Endothelial cell of umbilical vein (primary cell): ENCODE measurements at regions not wholly inside any gene's neighbourhood (a gene's known extent, or its start where the extent isn't known, plus 50 kb on each side); places are given as distances from the start of the nearest gene placed in this dataset.

Source experiments
- BruUV-seq: library from RNA; stranded (reverse); fragments of 400-500 nt; replicated peaks from 2 replicates; lab custom pipeline; 2021; lab: Mats Ljungman, UMichigan
- CTCF ChIA-PET: fragments of 300-600, 350-600 bp; sonication (Branson Sonifier 250); formaldehyde crosslinking; loops from one replicate; lab custom pipeline; 2021; ENCODE audit warnings: antibody characterized with exemption, inconsistent platforms; lab: Charles Lee
- POLR2A ChIA-PET: fragments of 300-600, 350-600 bp; sonication (Branson Sonifier 250); formaldehyde crosslinking; loops from one replicate; lab custom pipeline; 2021; ENCODE audit warnings: antibody characterized with exemption, inconsistent platforms; lab: Charles Lee
- DNase-seq: peaks from one replicate; pipeline ENCODE4 v3.0.0-alpha.2; 2011; ENCODE audit warnings: low read depth, low spot score
- FAIRE-seq: peaks from 2 replicates; lab custom pipeline; 2011; peaks lifted over from hg19 to GRCh38; lab: Jason Lieb, UNC
- H2AFZ ChIP-seq: 2 replicates; pipeline ENCODE4 v1.6.0; 2012; ENCODE audit warnings: low read depth, low read length, control low read depth, inconsistent platforms
- H3K27ac ChIP-seq: 2 replicates; pipeline ENCODE4 v1.5.1; 2011; ENCODE audit warnings: low read depth, mild to moderate bottlenecking, control low read depth, low read length, moderate library complexity; ENCODE audit not compliant: insufficient read depth
- H3K27me3 ChIP-seq, 2 experiments: 2 replicates each; pipeline versions ENCODE4 v1.6.0 to v1.6.1; 2011; ENCODE audit warnings: low read length in 2 of 2, mixed read lengths in 1 of 2; ENCODE audit not compliant: control insufficient read depth in 2 of 2, insufficient read depth in 2 of 2
- H3K36me3 ChIP-seq, 2 experiments: 2 replicates in 1 of 2; 3 replicates in 1 of 2; pipeline ENCODE4 v1.5.1; 2011; ENCODE audit warnings: low read length in 2 of 2, mild to moderate bottlenecking in 1 of 2, moderate library complexity in 1 of 2; ENCODE audit not compliant: control insufficient read depth in 2 of 2, insufficient read depth in 2 of 2; ENCODE audit errors: extremely low read depth in 1 of 2
- H3K4me1 ChIP-seq: 3 replicates; pipeline ENCODE4 v1.5.1; 2011; ENCODE audit warnings: mild to moderate bottlenecking, low read length; ENCODE audit not compliant: control insufficient read depth, insufficient read depth; ENCODE audit errors: extremely low read depth
- H3K4me2 ChIP-seq: 2 replicates; pipeline ENCODE4 v1.6.1; 2011; ENCODE audit warnings: low read length, control low read depth, mixed read lengths; ENCODE audit not compliant: insufficient read depth
- H3K4me3 ChIP-seq, 3 experiments: fragments of 200-600 bp in 1 of 3; sonication (generic), shearing (Covaris generic) in 1 of 3; replicated peaks in 1 of 3; 2 replicates each; pipeline ENCODE4 v1.5.1; 2011 to 2016; ENCODE audit warnings: control low read depth in 3 of 3, low read length in 3 of 3, mild to moderate bottlenecking in 2 of 3, inconsistent platforms in 1 of 3, low read depth in 1 of 3, moderate library complexity in 1 of 3; ENCODE audit not compliant: insufficient read depth in 1 of 3
- H3K79me2 ChIP-seq: 2 replicates; pipeline ENCODE4 v1.6.0; 2012; ENCODE audit warnings: low read length, inconsistent platforms; ENCODE audit not compliant: control insufficient read depth, insufficient read depth
- H3K9ac ChIP-seq: replicated peaks from 2 replicates; pipeline ENCODE3; 2011; ENCODE audit warnings: low read length, control low read depth; ENCODE audit not compliant: insufficient read depth; ENCODE audit errors: extremely low read depth
- H3K9me1 ChIP-seq: replicated peaks from 3 replicates; pipeline ENCODE4 v1.6.0; 2011; ENCODE audit warnings: mild to moderate bottlenecking, low read length; ENCODE audit not compliant: control insufficient read depth, insufficient read depth; ENCODE audit errors: extremely low read depth
- H3K9me3 ChIP-seq: replicated peaks from 2 replicates; pipeline ENCODE4 v1.5.1; 2012; ENCODE audit warnings: low read length, inconsistent platforms; ENCODE audit not compliant: control insufficient read depth, insufficient read depth
- H4K20me1 ChIP-seq: replicated peaks from 2 replicates; pipeline ENCODE3; 2011; ENCODE audit warnings: mild to moderate bottlenecking, low read length; ENCODE audit not compliant: control insufficient read depth, insufficient read depth; ENCODE audit errors: extremely low read depth
- FOS ChIP-seq: IDR thresholded peaks from 2 replicates; pipeline ENCODE4 v1.6.1; 2011; ENCODE audit warnings: mild to moderate bottlenecking, low read length, moderate library complexity, borderline replicate concordance; ENCODE audit not compliant: insufficient read depth
- GATA2 ChIP-seq: IDR thresholded peaks from 2 replicates; pipeline ENCODE4 v1.7.0; 2011; ENCODE audit warnings: low read depth, mild to moderate bottlenecking, moderate library complexity, mixed read lengths, low read length; ENCODE audit not compliant: insufficient read length, insufficient read depth
- JUN ChIP-seq: IDR thresholded peaks from 2 replicates; pipeline ENCODE4 v1.6.1; 2011; ENCODE audit warnings: borderline replicate concordance, low read depth; ENCODE audit not compliant: insufficient read length, insufficient read depth
- POLR2AphosphoS5 ChIP-seq: IDR thresholded peaks from 2 replicates; pipeline ENCODE4 v1.6.1; 2012; ENCODE audit warnings: low read depth, mild to moderate bottlenecking, control low read depth, low read length, moderate library complexity; ENCODE audit not compliant: insufficient read depth
- dilution Hi-C: fragments of 300-500 bp; cut with MboI; formaldehyde crosslinking; loops from one replicate; pipeline ENCODE4 v1.15.0; 2019; ENCODE audit warnings: low sequenced_read_pairs; ENCODE audit not compliant: extremely low pct_ligation_motif_present
- intact Hi-C: fragments of 100-400 bp; cut with micrococcal nuclease; formaldehyde crosslinking; loops from one replicate; pipeline ENCODE4 v1.10.0; 2022
- TF ChIP-seq, protein P1 (sequence below): IDR thresholded peaks from 2 replicates; pipeline ENCODE4 v1.6.1; 2011; ENCODE audit not compliant: insufficient read depth, insufficient read length

GRCh38 chr16:86914876-86915717 is 336.7 kb downstream of the FOXL1 start:
- POLR2A ChIA-PET: interaction anchor here (1.1 kb wide), 1 partner anchor 14 kb away, joined by 4 read pairs; no protein-coding TSS in a partner anchor
- Histone ChIP-seq H3K27ac (peak overlapping the region; percentile 56), H3K9me1 (no peaks in the 10 kb centered on the region), H3K9ac (no peak overlapping the region), H2AFZ (peak overlapping the region; percentile 41), H3K27me3 (no peaks in the 10 kb centered on the region), H4K20me1 (no peaks in the 10 kb centered on the region), H3K4me1 (peaks cover 19% of the 10 kb centered on the region), H3K9me3 (no peaks in the 10 kb centered on the region), H3K79me2 (no peaks in the 10 kb centered on the region), H3K4me2 (peak overlapping the region; percentile 38), H3K36me3 (no peaks in the 10 kb centered on the region), H3K4me3 (no peak overlapping the region)
- DNase-seq (peak; percentile 88), FAIRE-seq (peak; percentile 92)
- TF ChIP-seq, protein P1, sequence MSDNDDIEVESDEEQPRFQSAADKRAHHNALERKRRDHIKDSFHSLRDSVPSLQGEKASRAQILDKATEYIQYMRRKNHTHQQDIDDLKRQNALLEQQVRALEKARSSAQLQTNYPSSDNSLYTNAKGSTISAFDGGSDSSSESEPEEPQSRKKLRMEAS: no peak
- TF ChIP-seq POLR2AphosphoS5 (peak; percentile 63), GATA2 (peak; percentile 73), JUN (peak; percentile 21), FOS (no peak)
- CTCF ChIA-PET: interaction anchor here (1.1 to 1.4 kb wide), 6 partner anchors 14 to 148 kb away, joined by 3 to 7 read pairs (median 4); no protein-coding TSS in a partner anchor
- intact Hi-C loops: loop anchor here (1.0 kb wide), 2 partner anchors 14 kb away; no protein-coding TSS in a partner anchor
- BruUV-seq: no TSS peak
- dilution Hi-C loops: no loop called here
